ENCODE measurements at regions not wholly inside any gene's neighbourhood (a gene's known extent, or its start where the extent isn't known, plus 50 kb on each side); places are given as distances from the start of the nearest gene placed in this dataset.
A peak's percentile ranks its signal among the peaks of the same experiment; 100 is the strongest.
"Not testable (repeated sequence)": the region's sequence is repeated elsewhere in the genome, so short reads cannot be mapped to it uniquely, and the experiment has no call there.

- no peak for DNase-seq
These were observed 184.2 kb upstream of the RREB1 start for GRCh38 chr6:6923605-6924004.

GRCh38 chr6:6924708-6925107 lies 183.1 kb upstream of the RREB1 start:
- DNase-seq, result no peak

GRCh38 chr6:6925391-6926164 lies 182.2 kb upstream of the RREB1 start:
- DNase-seq, result no peak

- no peak for DNase-seq
These were observed 180.9 kb upstream of the RREB1 start for GRCh38 chr6:6926856-6927255.

- no peak for DNase-seq
These were observed 180.0 kb upstream of the RREB1 start for GRCh38 chr6:6927521-6928361.

- no peak for DNase-seq
These were observed 177.4 kb upstream of the RREB1 start for GRCh38 chr6:6930223-6930880.

GRCh38 chr6:6931071-6932025 lies 176.4 kb upstream of the RREB1 start:
- DNase-seq, result no peak

GRCh38 chr6:6932341-6932740 lies 175.4 kb upstream of the RREB1 start:
- no peak for DNase-seq

- no peak for DNase-seq
These were observed 174.8 kb upstream of the RREB1 start for GRCh38 chr6:6932968-6933367.

- DNase-seq, result no peak
These were observed 167.4 kb upstream of the RREB1 start for GRCh38 chr6:6940031-6941025.

GRCh38 chr6:6941201-6941600 lies 166.6 kb upstream of the RREB1 start:
- no peak for DNase-seq

GRCh38 chr6:6942091-6942490 lies 165.7 kb upstream of the RREB1 start:
- DNase-seq, result no peak

- peak; percentile 59 for DNase-seq
These were observed 164.9 kb upstream of the RREB1 start for GRCh38 chr6:6942831-6943230.

GRCh38 chr6:6943421-6943820 lies 164.3 kb upstream of the RREB1 start:
- no peak for DNase-seq

- DNase-seq, result no peak
These were observed 161.3 kb upstream of the RREB1 start for GRCh38 chr6:6946206-6947155.

GRCh38 chr6:6950373-6951145 lies 157.2 kb upstream of the RREB1 start:
- DNase-seq, result no peak

- no peak for DNase-seq
These were observed 156.4 kb upstream of the RREB1 start for GRCh38 chr6:6951355-6951754.

- DNase-seq, result no peak
These were observed 155.3 kb upstream of the RREB1 start for GRCh38 chr6:6952484-6952883.

GRCh38 chr6:6952927-6953326 lies 154.8 kb upstream of the RREB1 start:
- DNase-seq, result not testable (repeated sequence)
